Limb (tissue), 2 donors: ENCODE measurements at regions not wholly inside any gene's neighbourhood (a gene's known extent, or its start where the extent isn't known, plus 50 kb on each side); places are given as distances from the start of the nearest gene placed in this dataset.

ENCODE experiments used
- DNase-seq, 2 donors: peaks; one replicate each; pipeline ENCODE4 v3.0.0-alpha.2; 2016; ENCODE audit errors: extremely low spot score in 2 of 2

GRCh38 chr12:13680916-13681315 lies 300.5 kb downstream of the GRIN2B start:
- no peak for DNase-seq

DNA sequence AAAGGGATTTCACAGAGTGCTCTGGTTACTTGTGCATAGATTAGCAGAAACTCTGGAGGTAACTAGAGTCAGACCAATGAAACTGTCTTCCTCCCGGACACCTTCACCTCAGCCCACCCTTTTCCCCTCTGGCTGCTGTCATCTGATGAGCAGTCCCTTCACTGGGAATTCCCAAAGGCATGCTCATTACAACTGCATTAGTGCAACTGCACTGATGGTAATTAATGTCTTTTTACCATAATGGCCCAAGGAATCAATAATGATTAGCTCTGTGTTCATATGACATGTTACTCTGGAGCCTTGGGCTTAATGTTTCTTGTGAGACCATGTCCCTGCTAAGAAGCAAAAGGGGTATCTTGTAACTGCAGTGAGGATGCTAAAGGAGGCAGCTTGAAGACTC lies 304.5 kb downstream of the GRIN2B start:
- no peak for DNase-seq

DNA sequence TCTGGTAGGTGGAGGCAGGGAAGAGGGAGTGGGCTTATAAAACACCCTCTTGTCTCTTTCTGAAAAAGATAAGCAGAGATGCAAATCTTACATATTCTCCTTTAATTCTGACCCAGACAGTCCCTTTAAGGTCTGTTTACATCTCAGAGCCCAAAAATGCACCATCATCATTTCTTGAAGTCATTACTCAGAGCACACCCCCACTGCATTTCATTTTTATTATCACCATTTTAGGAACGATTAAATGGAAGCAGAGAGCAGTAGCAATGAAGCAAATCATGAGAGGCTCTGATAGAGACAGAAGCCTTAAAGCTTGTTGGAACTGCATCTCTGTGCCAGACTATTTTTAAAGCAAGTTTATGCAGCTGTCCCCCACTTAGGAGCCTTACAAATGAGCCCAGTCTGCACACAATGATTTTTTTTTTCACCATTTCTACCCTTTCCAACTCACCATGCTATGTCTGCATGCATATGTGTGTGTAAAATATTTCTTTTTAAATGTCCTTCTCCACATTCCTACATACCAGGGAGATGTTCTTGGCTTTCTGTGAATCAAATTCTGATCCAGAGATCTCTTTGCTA lies 311.0 kb downstream of the GRIN2B start:
- DNase-seq: peak in 1 of 2 donors; percentile 7

GRCh38 chr12:13668880-13669279 lies 312.5 kb downstream of the GRIN2B start:
- DNase-seq: no peak

DNA sequence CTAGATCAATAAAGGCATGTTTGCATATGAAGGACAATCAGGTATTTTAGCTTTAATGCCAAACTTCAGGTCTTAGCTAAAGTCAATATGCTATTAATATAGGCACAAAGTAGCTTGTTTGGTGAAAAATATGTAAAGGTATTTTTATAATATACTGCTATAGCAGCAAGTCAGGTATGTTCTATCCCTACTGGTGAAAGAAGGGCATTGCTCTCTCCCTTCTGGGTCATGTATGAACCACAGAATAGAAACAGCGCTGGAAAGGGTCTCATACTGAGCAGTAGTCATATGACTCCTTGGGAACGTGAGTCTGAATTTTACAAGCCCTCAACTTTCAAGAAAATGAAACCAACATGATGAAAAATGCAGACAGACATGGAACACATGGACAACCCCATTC lies 314.6 kb downstream of the GRIN2B start:
- no peak for DNase-seq

- DNase-seq: peak; percentile 57 to 81
These were observed 320.2 kb downstream of the GRIN2B start for GRCh38 chr12:13661005-13661887.

- DNase-seq: no peak
These were observed 326.9 kb downstream of the GRIN2B start for GRCh38 chr12:13654456-13654855.

GRCh38 chr12:13652105-13652504 lies 329.3 kb downstream of the GRIN2B start:
- DNase-seq: no peak

DNA sequence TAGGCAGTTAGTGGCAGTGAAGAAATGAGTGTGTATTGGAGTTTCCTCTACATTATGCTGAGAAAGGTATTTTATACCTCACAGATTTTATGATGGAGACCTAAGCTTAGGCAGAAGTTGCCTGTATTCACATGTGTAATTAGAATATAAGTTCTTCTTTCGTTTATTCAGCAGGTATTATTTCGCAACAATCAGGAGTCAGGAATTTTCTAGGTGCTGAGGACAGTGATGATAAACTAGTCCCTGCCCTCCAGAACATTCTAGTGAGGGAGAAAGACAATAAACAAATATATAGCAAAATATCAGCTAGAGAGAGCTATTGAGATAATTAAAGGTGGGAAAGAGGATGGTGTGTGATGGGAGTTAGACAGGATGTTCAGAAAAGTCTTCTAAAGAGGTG lies 345.7 kb downstream of the GRIN2B start:
- no peak for DNase-seq

- no peak for DNase-seq
These were observed 349.5 kb downstream of the GRIN2B start for GRCh38 chr12:13631873-13632272.

DNA sequence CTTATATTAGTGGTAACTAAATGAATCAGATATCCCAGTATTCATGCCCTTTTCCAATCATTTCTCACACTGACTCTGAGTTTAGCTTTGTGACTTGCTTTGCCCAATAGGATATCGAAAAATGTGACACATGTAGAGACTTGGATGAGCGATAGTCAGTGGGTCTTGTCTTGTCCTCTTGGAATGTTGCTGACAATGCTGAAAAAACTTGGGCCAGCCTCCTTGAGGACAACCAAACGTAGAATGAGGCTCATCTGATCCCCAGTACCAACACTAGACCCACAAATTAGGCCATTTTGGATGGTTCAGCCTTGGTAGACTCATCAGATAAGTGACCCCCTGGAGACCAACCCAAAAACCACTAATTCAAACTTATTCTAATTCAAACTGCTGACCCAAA lies 351.0 kb downstream of the GRIN2B start:
- DNase-seq: no peak

- DNase-seq: no peak
These were observed 353.3 kb downstream of the GRIN2B start for GRCh38 chr12:13628067-13628466.

DNA sequence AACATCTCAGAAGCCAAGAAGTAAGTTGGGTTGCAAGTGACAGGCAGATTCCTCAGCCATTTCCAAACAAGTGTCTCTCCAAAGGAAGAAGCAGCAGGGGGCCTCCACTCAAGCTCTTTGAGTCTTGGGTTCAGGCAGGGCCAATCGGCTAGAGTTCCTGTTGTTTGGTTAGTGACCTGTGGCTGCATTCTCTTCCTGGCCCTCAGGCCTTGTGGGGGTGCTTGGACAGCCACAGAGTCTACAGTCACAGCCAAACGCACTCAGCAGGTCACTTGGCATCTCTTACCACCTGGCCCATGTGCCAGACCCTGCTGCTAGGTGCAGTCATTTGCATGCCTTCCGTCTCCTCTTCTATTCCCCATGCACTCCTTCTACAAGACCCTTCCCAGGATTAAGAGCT lies 353.9 kb downstream of the GRIN2B start:
- no peak for DNase-seq

GRCh38 chr12:13613297-13613696 lies 368.1 kb downstream of the GRIN2B start:
- no peak for DNase-seq

DNA sequence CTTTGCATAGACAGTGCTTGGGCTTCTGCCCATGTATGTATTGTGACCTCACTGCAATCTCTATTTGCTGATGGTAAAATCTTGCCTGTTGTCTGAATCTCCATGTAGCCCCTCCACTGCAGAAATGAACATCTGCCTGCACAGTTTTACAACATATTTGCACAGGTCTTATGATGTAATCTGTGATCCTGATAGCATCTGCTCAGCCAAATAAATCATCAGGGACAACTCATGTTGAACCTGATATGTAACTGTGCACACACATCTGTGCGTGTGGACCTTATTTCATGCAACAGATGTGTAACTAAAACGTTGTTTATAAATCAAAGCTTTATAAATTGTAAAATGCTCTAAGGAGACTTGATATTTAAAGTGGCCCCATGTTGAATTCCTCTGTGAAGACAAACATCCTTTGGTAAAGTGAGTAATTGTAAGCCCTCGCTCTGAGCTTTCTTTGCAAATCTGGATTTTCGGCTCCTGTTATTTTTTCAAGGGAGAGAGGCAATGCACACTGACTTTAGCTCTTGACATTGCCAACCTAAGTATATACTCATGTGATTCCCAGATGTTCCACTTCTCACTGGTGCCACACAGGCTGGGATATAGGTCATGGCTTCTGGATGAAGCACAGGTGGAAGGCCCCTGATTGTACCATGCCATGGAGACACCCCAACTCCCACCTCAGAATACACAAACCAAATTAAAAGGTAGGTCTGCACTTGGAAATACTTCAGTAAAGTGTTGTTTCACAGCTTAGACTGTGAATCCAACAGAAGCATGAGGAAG lies 371.3 kb downstream of the GRIN2B start:
- DNase-seq: peak in 1 of 2 donors; percentile 66

- DNase-seq: no peak
These were observed 375.1 kb downstream of the GRIN2B start for GRCh38 chr12:13606290-13606689.

DNA sequence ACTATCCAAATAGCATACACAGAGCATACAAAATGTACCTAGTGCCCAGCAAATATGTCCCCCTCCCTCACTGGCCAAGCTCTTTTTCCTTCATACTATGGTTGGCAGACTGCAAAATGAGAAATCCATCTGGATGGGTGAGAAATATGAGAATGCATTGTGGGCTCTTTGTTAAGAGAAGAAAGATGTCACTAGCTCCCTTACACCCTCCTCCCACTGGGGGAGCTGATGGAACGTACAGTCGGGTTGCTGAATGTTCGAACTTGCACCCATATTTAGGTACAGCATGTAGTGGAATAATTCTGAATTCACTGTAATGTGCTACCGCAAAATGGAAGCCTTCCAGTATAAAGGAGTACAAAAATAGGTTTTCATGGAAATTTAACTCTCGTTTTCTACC lies 377.4 kb downstream of the GRIN2B start:
- DNase-seq: no peak

DNA sequence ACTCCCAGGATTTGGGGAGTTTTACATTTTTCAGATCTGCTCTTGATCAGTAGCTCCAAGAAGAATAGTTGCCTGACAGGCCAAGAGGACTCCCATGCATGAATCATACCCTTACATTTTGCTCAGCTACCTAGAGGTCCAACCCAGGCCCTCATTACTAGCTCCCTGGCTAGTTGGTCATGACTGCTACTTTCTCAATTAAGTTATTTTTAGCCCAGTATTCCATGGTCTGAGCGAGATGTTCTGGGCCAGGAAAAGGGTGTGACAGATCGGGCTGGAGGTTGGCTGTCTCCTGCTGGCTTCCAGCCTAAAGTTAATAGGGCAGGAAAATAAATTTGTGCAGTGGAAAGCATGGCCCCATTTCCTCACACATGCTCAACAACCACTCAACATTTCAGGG lies 379.2 kb downstream of the GRIN2B start:
- DNase-seq: no peak

DNA sequence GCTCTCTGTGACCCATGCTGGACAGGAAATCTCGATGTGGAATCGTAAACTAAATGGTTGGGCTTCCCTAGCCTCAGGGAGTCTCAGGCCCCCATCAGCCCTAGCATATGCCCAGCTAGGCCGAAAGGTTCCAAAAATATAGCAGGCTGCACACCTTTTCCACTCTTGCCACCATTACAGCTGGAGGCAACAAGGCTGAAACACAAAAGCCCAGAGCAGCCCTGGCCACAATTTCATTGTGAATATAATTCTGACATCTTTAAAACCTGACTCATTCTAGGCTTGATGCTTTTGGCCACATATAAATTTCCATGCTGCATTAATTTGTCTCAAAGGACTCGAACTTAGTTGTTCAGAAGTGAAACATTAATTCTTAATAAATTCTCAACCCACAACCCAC lies 382.2 kb downstream of the GRIN2B start:
- DNase-seq: no peak

DNA sequence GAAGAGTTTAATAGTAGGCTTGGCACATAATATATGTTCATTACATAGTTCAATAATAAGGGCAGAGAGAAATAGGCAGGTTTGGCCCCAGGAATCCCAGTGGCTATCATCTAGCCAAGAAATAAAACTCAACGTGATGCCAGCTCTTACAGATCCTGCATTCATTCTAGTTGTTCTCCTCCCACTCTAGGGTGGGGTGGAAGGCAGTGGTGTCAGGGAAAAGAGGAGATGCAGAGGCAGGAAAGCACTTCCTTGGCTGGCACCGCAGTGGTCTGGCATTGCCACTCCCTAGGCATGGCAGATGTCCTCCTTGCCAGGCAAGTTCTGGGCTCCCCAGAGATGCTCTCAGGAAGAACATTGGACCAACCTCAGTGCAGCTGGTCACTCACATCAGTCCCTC lies 383.6 kb downstream of the GRIN2B start:
- DNase-seq: no peak

DNA sequence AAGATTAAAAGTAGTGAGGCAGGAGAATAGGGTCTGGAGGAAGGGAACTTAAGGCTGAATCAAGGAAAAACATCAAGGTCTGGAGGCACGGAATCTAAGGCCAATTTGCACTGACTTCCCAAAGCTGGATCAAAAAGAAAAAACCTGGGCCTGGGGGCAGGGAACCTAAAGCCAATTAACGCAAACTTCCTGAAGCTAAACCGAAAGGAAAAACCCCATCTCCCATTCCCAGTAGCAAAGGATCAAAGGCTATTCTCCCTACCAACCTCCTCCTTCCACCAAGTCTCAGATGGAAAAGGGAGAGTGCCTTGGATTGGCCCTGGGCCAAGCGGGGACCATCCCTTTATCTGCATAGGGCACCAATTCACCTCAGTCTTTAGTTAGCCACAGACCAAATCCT lies 384.2 kb downstream of the GRIN2B start:
- no peak for DNase-seq

DNA sequence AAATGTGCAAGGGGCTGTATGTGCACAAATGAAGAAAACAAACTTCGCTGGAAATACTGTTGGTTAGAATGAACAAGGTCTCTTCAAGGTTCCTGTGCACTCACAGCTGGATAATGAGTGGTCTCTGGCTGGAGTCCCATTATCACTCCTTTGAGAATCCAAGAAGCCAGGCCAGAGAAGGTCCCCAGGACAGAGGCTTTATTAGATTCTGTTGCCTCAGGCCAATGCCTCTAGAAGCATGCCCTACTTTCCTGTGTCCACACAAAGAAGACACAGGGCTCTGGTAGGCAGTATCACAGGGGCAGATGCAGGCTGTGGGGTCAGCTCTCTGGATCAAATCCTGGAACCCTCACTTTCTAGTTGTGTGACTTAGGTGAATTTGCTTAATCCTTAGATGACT lies 384.7 kb downstream of the GRIN2B start:
- DNase-seq: no peak
